ENCODE measurements at regions not wholly inside any gene's neighbourhood (a gene's known extent, or its start where the extent isn't known, plus 50 kb on each side); places are given as distances from the start of the nearest gene placed in this dataset.
"Not testable (repeated sequence)": the region's sequence is repeated elsewhere in the genome, so short reads cannot be mapped to it uniquely, and the experiment has no call there.

GRCh38 chr6:105882121-105882803, 203.9 kb upstream of the PRDM1 start:
- peak in 1 of 2 experiments; percentile 26 for DNase-seq (ENCODE audit: low read depth in 2 of 2)

- no peak for DNase-seq (ENCODE audit: low read depth in 2 of 2)
Measured at GRCh38 chr6:105881608-105882007, 204.5 kb upstream of the PRDM1 start.

- DNase-seq (ENCODE audit: low read depth in 2 of 2), result no peak
Measured at GRCh38 chr6:105880030-105880492, 206.1 kb upstream of the PRDM1 start.

GRCh38 chr6:105879146-105879545, 207.0 kb upstream of the PRDM1 start:
- no peak for DNase-seq (ENCODE audit: low read depth in 2 of 2)

GRCh38 chr6:105875974-105876640, 210.0 kb upstream of the PRDM1 start:
- no peak for DNase-seq (ENCODE audit: low read depth in 2 of 2)

GRCh38 chr6:105874835-105875626, 211.1 kb upstream of the PRDM1 start:
- DNase-seq (ENCODE audit: low read depth in 2 of 2), result no peak

- no peak for DNase-seq (ENCODE audit: low read depth in 2 of 2)
Measured at GRCh38 chr6:105873799-105874198, 212.3 kb upstream of the PRDM1 start.

GRCh38 chr6:105873211-105873704, 212.9 kb upstream of the PRDM1 start:
- no peak for DNase-seq (ENCODE audit: low read depth in 2 of 2)

- DNase-seq (ENCODE audit: low read depth in 2 of 2), result no peak
Measured at GRCh38 chr6:105872249-105872648, 213.9 kb upstream of the PRDM1 start.

- no peak for DNase-seq (ENCODE audit: low read depth in 2 of 2)
Measured at GRCh38 chr6:105871542-105871941, 214.6 kb upstream of the PRDM1 start.

GRCh38 chr6:105869835-105870440, 216.2 kb upstream of the PRDM1 start:
- no peak for DNase-seq (ENCODE audit: low read depth in 2 of 2)

- DNase-seq (ENCODE audit: low read depth in 2 of 2), result no peak
Measured at GRCh38 chr6:105868823-105869460, 217.2 kb upstream of the PRDM1 start.

GRCh38 chr6:105867821-105868220, 218.3 kb upstream of the PRDM1 start:
- no peak for DNase-seq (ENCODE audit: low read depth in 2 of 2)

GRCh38 chr6:105867277-105867676, 218.9 kb upstream of the PRDM1 start:
- DNase-seq (ENCODE audit: low read depth in 2 of 2), result no peak

GRCh38 chr6:105862936-105863607, 223.1 kb upstream of the PRDM1 start:
- no peak for DNase-seq (ENCODE audit: low read depth in 2 of 2)

- not testable (repeated sequence) for DNase-seq (ENCODE audit: low read depth in 2 of 2)
Measured at GRCh38 chr6:105860927-105861326, 225.2 kb upstream of the PRDM1 start.

- no peak for DNase-seq (ENCODE audit: low read depth in 2 of 2)
Measured at GRCh38 chr6:105859457-105859856, 226.7 kb upstream of the PRDM1 start.

GRCh38 chr6:105858639-105859038, 227.5 kb upstream of the PRDM1 start:
- not testable (repeated sequence) for DNase-seq (ENCODE audit: low read depth in 2 of 2)

- DNase-seq (ENCODE audit: low read depth in 2 of 2), result no peak
Measured at GRCh38 chr6:105855433-105855832, 230.7 kb upstream of the PRDM1 start.

GRCh38 chr6:105853979-105854378, 232.2 kb upstream of the PRDM1 start:
- DNase-seq (ENCODE audit: low read depth in 2 of 2), result not testable (repeated sequence)

- no peak for DNase-seq (ENCODE audit: low read depth in 2 of 2)
Measured at GRCh38 chr6:105851606-105852005, 234.5 kb upstream of the PRDM1 start.
